Colonic mucosa (tissue), 4 donors: ENCODE measurements at regions not wholly inside any gene's neighbourhood (a gene's known extent, or its start where the extent isn't known, plus 50 kb on each side); places are given as distances from the start of the nearest gene placed in this dataset.

Source experiments
- DNase-seq: peaks from one replicate; pipeline ENCODE4 v3.0.0-alpha.2; 2020
- H3K27ac ChIP-seq: fragments of 200-600 bp; one replicate; pipeline ENCODE4 v1.8.0; 2021
- H3K27me3 ChIP-seq: fragments of 200-600 bp; one replicate; pipeline ENCODE4 v1.8.0; 2021
- H3K36me3 ChIP-seq: fragments of 200-600 bp; one replicate; pipeline ENCODE4 v1.8.0; 2021
- H3K4me1 ChIP-seq: fragments of 200-600 bp; one replicate; pipeline ENCODE4 v1.8.0; 2021; ENCODE audit warnings: mild to moderate bottlenecking
- H3K4me3 ChIP-seq: fragments of 200-600 bp; one replicate; pipeline ENCODE4 v1.8.0; 2021
- H3K9ac ChIP-seq, 2 donors: one replicate each; pipeline ENCODE4 v1.7.0; 2013; ENCODE audit warnings: control low read depth in 2 of 2, low read depth in 2 of 2, low read length in 2 of 2
- H3K9me3 ChIP-seq: fragments of 200-600 bp; one replicate; pipeline ENCODE4 v1.8.0; 2021
- intact Hi-C: fragments of 100-400 bp; cut with DNase I; formaldehyde crosslinking; loops from one replicate; pipeline ENCODE4 v1.14.1; 2022
- TF ChIP-seq, protein P1 (sequence below): fragments of 200-600 bp; IDR thresholded peaks from one replicate; pipeline ENCODE4 v1.8.0; 2022; ENCODE audit warnings: antibody characterized with exemption, mild to moderate bottlenecking
- donor health status: healthy.
- donor health status: DM: no; HTN: no; CAD: no.
- donor health status: DM: no; HTN: no; CAD: no.

DNA sequence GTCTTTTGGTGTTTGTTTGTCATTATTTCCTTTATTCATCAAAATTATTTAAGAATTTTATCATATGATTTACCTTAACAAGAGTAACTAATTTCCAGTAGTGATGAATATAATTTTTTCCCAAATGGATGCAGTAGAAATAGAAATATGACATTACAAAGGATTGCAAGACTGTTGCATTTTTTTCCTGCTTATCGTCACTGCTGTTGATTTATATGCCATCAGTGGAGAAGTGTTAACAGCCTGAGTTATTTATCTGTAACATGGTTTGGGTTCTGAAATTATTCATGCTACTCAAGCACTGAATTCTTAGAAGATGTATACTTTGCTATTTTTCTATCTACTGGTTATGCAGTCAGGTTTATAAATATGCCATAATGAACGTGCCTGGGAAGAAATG, 68.6 kb downstream of the TMEM100 start:
- intact Hi-C loops = no loop called here
- no peak overlapping the region for H3K4me3 ChIP-seq
- H3K9ac ChIP-seq = no peak overlapping the region
- H3K4me1 ChIP-seq = no peaks in the 10 kb centered on the region
- no peak for DNase-seq
- TF ChIP-seq, protein P1, sequence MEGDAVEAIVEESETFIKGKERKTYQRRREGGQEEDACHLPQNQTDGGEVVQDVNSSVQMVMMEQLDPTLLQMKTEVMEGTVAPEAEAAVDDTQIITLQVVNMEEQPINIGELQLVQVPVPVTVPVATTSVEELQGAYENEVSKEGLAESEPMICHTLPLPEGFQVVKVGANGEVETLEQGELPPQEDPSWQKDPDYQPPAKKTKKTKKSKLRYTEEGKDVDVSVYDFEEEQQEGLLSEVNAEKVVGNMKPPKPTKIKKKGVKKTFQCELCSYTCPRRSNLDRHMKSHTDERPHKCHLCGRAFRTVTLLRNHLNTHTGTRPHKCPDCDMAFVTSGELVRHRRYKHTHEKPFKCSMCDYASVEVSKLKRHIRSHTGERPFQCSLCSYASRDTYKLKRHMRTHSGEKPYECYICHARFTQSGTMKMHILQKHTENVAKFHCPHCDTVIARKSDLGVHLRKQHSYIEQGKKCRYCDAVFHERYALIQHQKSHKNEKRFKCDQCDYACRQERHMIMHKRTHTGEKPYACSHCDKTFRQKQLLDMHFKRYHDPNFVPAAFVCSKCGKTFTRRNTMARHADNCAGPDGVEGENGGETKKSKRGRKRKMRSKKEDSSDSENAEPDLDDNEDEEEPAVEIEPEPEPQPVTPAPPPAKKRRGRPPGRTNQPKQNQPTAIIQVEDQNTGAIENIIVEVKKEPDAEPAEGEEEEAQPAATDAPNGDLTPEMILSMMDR = no peak
- no peaks in the 10 kb centered on the region for H3K9me3 ChIP-seq
- no peaks in the 10 kb centered on the region for H3K36me3 ChIP-seq
- no peak overlapping the region for H3K27ac ChIP-seq
- H3K27me3 ChIP-seq = no peaks in the 10 kb centered on the region

- no peak for DNase-seq
- Histone ChIP-seq H3K9me3 (no peaks in the 10 kb centered on the region), H3K9ac (no peak overlapping the region), H3K27ac (no peak overlapping the region), H3K4me3 (no peak overlapping the region), H3K4me1 (no peaks in the 10 kb centered on the region), H3K36me3 (no peaks in the 10 kb centered on the region), H3K27me3 (no peaks in the 10 kb centered on the region)
- TF ChIP-seq, protein P1 = no peak
- intact Hi-C loops = no loop called here
These were observed 69.8 kb downstream of the TMEM100 start for GRCh38 chr17:55652825-55653224.

GRCh38 chr17:55652114-55652823, 70.4 kb downstream of the TMEM100 start:
- intact Hi-C loops = no loop called here

DNA sequence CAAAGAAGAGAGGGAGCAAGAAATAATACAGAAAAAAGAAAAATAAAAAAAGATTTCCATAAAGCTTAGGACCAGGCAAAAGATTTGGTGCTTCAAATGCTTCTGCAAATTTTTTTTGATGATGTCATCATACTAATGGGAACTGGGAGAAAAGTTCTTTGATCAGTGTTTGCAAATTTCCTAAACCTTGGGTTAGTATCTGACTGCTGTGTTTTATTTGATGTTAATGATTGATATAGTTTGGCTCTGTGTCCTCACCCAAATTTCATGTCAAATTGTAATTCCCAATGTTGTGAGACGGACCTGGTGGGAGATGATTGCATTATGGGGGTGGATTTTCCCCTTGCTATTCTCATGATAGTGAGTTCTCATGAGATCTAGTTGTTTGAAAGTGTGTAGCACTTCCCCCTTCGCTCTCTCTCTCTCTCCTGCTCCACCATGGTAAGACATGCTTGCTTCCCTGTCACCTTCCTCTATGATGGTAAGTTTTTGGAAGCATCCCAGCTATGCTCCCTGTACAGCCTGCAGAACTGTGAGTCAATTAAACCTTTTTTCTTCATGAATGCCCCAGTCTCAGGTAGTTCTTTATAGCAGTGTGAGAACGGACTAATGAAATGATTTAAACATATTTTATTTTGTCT, 72.6 kb downstream of the TMEM100 start:
- no peak overlapping the region for H3K9ac ChIP-seq
- H3K27me3 ChIP-seq = no peaks in the 10 kb centered on the region
- TF ChIP-seq, protein P1 = no peak
- intact Hi-C loops = no loop called here
- no peaks in the 10 kb centered on the region for H3K36me3 ChIP-seq
- H3K9me3 ChIP-seq = no peaks in the 10 kb centered on the region
- no peak for DNase-seq
- no peak overlapping the region for H3K27ac ChIP-seq
- no peaks in the 10 kb centered on the region for H3K4me1 ChIP-seq
- no peak overlapping the region for H3K4me3 ChIP-seq

More at GRCh38 chr17:55652114-55652823, 70.4 kb downstream of the TMEM100 start:
- TF ChIP-seq, protein P1 = no peak
- Histone ChIP-seq H3K9ac (no peak overlapping the region), H3K27ac (no peak overlapping the region), H3K36me3 (no peaks in the 10 kb centered on the region), H3K9me3 (no peaks in the 10 kb centered on the region), H3K27me3 (no peaks in the 10 kb centered on the region), H3K4me3 (no peak overlapping the region), H3K4me1 (no peaks in the 10 kb centered on the region)
- DNase-seq = no peak

- no peaks in the 10 kb centered on the region for H3K4me1 ChIP-seq
- no peak for DNase-seq
These were observed 74.6 kb downstream of the TMEM100 start for GRCh38 chr17:55648086-55648485.

More at GRCh38 chr17:55648086-55648485, 74.6 kb downstream of the TMEM100 start:
- H3K9ac ChIP-seq = no peak overlapping the region
- TF ChIP-seq, protein P1 = no peak
- H3K4me3 ChIP-seq = no peak overlapping the region
- no peaks in the 10 kb centered on the region for H3K27me3 ChIP-seq
- no peak overlapping the region for H3K27ac ChIP-seq
- intact Hi-C loops = no loop called here
- H3K9me3 ChIP-seq = no peaks in the 10 kb centered on the region
- H3K36me3 ChIP-seq = no peaks in the 10 kb centered on the region
